Activated naive CD4-positive, alpha-beta T cell treated with Interleukin-2 at 50 U/mL for 16 hours (primary cell): ENCODE measurements at regions not wholly inside any gene's neighbourhood (a gene's known extent, or its start where the extent isn't known, plus 50 kb on each side); places are given as distances from the start of the nearest gene placed in this dataset.

Experiments used
- DNase-seq: peaks from one replicate; pipeline ENCODE4 v3.0.0-alpha.2; 2020

- DNase-seq, result no peak
These were observed 193.4 kb upstream of the BLID start for GRCh38 chr11:122309262-122309925.

- DNase-seq, result no peak
These were observed 192.2 kb upstream of the BLID start for GRCh38 chr11:122308226-122308625.

- no peak for DNase-seq
These were observed 191.5 kb upstream of the BLID start for GRCh38 chr11:122307476-122308035.

- no peak for DNase-seq
These were observed 190.9 kb upstream of the BLID start for GRCh38 chr11:122306831-122307391.

GRCh38 chr11:122305426-122306320 is 189.7 kb upstream of the BLID start:
- DNase-seq, result no peak

- DNase-seq, result no peak
These were observed 189.0 kb upstream of the BLID start for GRCh38 chr11:122304973-122305372.

- no peak for DNase-seq
These were observed 188.3 kb upstream of the BLID start for GRCh38 chr11:122304306-122304705.

GRCh38 chr11:122294041-122294440 is 178.0 kb upstream of the BLID start:
- no peak for DNase-seq

- DNase-seq, result no peak
These were observed 177.4 kb upstream of the BLID start for GRCh38 chr11:122293296-122294023.

- no peak for DNase-seq
These were observed 171.4 kb upstream of the BLID start for GRCh38 chr11:122287401-122287800.

- no peak for DNase-seq
These were observed 169.3 kb upstream of the BLID start for GRCh38 chr11:122285070-122285988.

- DNase-seq, result no peak
These were observed 164.9 kb upstream of the BLID start for GRCh38 chr11:122280870-122281269.

- DNase-seq, result no peak
These were observed 163.2 kb upstream of the BLID start for GRCh38 chr11:122279194-122279593.

- DNase-seq, result no peak
These were observed 161.5 kb upstream of the BLID start for GRCh38 chr11:122277493-122277892.

GRCh38 chr11:122276221-122276620 is 160.2 kb upstream of the BLID start:
- no peak for DNase-seq

- DNase-seq, result no peak
These were observed 159.5 kb upstream of the BLID start for GRCh38 chr11:122275508-122275907.

GRCh38 chr11:122273476-122274191 is 157.6 kb upstream of the BLID start:
- DNase-seq, result no peak

- DNase-seq, result no peak
These were observed 155.7 kb upstream of the BLID start for GRCh38 chr11:122271745-122272144.

- DNase-seq, result no peak
These were observed 155.1 kb upstream of the BLID start for GRCh38 chr11:122271137-122271536.

GRCh38 chr11:122270535-122270934 is 154.5 kb upstream of the BLID start:
- no peak for DNase-seq

GRCh38 chr11:122269824-122270223 is 153.8 kb upstream of the BLID start:
- no peak for DNase-seq
